NOMO-1 treated with dmso at 0.1 percent for 144 hours (cell line): ENCODE measurements at regions not wholly inside any gene's neighbourhood (a gene's known extent, or its start where the extent isn't known, plus 50 kb on each side); places are given as distances from the start of the nearest gene placed in this dataset.

Experiments
- DNase-seq: peaks from one replicate; lab custom pipeline; 2025; ENCODE audit not compliant: unreplicated experiment; lab: John Stamatoyannopoulos, UW

DNA sequence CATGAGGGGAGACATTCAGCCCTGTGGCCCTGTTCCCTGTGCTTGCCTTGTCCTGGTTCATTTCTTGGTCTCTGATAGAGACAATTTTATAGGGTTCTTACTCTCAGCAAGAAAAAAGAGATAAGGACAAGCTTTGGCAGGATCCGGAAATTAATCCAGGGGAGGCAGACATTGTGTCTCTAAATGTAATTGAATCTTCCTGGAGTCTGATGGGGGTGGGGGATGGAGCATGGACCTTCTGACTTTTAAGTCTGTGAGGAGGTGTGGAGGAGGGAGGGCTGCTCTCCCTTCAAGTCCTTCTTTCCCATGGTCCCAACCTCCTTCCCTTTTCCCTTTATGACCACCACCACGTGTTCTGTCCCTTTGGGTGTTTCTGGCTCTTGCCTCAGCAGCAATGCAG is 512.7 kb downstream of the DHX35 start:
- DNase-seq, result no peak

DNA sequence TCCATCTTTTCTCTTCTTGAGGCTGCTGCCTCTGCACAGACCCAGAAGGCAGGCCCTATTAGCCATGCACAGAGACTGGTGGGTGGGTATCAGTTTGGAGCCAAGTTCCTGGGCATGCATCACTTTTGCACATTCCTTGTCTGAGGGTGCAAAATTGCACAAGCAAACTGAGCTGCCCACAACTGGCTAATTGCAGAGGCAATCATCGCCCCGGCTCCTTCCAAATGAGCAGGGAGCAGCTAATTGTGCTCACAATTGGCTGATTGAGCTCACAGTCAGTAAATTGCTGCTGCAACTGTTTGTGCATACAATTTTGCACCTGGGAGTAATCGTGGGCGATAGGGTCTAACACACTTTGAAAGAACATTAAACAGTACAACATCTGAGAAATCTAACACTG is 511.4 kb downstream of the DHX35 start:
- DNase-seq, result no peak

DNA sequence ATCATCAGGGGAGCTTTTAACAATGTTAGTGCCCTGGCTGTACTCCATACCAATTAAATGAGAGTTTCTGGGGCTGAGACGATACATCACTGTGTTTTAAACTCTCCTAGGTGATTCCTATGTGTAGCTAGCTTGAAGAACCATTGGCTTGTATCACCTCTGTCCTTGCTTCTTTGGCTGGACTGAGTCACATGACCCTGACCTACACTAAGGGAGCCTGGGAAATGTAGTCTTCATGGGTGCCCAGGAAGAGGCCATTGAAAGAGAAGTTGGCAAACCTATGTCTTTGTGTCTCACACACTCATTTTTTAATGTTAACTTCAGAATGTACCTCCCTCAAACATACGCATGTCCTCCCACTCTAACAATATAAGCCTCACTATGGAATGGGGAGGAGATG is 506.6 kb downstream of the DHX35 start:
- no peak for DNase-seq

DNA sequence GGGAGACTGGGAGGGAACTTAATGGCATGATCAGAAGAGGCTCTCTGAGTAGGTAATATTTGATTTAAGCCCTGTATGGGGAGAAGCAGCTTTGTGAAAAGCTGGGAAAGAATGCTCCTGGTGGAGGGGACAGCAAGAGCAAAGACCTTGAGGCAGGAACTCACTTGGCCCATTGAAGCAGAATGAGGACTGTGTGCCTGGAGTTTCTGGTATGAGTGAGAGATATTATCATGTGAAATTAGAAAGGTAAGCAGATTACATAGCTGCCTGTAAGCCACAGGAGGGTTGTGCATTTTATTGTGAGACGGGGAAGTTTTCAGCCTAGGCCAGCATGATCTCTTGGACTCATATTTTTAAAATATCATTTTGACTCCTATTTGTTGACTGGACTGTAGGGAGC is 502.1 kb downstream of the DHX35 start:
- DNase-seq, result no peak

DNA sequence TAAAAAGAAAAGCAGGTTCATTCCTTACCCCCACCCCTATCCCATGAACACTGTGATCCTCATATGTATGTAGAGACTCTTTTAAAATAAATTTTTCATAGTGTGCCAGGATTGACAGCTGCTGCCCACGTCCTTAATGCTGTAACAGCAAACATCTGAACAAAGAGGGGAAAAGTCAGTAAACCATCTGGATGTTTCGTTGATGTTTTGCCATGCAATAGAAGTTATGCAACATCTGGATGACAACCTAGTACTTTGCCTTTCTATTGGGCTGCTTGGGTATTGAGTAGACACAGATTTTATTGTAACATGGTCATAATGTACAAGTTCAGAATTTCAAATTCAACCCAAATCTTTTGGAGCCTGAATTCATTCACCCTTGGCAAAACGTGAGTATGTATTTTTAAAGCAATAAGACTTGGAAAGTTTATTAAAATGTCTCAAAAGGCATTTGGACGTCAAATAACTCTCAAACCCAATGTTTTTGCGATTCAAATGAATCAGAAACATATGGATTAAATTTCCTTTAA is 500.3 kb downstream of the DHX35 start:
- no peak for DNase-seq

DNA sequence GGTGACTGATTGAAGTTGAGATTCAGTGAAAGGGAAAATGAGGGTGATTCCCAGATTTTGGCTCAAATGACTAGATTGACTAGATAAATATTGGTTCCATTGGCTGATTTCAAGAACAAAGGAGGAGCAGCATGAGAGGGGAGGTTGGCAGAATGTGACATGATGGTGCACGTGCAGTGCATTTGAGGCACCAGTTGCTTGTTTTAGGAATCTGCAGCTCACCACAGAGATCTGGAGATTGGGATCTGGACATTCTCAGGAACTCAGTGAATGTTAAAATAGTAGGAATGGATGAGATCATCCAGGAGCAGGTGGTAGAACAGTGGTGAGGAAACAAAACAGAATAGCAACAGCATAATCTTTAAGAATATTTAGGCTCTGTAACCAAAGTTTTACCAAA is 496.3 kb downstream of the DHX35 start:
- no peak for DNase-seq

DNA sequence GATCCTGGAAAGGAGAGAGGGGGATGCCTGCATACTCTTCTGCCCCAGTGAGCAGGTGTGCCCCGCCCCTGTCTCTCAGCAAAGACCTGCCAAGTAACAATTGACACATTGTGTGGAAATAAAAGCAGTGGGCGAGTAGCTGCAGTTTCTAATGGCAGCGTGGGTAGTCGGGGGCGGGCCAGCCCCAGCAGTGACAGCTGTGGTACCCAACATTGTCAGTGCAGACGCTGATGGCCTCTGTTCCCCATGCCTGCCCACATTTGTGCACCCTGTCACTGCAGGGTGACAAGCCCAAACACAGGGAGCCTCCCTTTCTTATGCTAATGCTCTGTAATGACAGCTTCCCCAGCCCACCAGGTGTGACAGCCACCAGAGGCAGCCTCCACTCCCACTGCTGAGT is 491.7 kb downstream of the DHX35 start:
- DNase-seq, result no peak

DNA sequence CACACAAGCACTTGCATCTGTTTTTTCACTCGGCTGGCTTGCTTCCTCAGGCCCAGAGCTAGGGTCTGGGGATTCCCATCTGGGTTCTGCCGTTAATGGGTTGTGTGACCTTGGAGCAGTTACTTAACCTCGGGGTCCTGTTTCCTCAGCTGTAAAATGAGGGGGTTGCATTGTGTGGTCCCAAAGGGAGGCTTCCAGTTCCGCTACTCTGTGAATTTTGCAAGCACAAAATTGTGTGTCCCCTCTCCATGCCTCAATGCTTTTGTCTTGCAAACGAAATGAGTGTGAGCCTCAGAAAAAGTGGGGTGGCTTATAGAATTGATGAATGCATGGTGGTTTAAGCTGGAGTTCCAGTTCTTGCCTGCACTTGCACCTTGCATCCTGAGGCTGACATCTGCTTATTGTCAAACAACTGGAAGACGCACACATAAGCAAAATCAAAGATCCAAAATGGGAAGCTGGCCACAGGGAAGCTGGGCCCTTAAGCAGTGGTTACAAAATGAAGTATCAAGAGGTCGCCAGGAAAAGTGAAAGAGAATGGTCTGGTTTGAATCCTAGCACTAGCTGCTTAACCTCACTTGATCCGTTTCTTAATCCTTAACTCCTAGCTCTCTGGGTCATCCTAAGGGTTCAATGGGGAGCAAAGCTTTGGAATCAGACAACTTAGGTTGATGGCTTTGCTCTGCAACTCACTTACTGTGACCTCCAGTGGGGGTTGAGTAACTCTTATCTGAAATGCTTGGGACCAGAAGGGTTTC is 490.6 kb downstream of the DHX35 start:
- DNase-seq, result no peak

DNA sequence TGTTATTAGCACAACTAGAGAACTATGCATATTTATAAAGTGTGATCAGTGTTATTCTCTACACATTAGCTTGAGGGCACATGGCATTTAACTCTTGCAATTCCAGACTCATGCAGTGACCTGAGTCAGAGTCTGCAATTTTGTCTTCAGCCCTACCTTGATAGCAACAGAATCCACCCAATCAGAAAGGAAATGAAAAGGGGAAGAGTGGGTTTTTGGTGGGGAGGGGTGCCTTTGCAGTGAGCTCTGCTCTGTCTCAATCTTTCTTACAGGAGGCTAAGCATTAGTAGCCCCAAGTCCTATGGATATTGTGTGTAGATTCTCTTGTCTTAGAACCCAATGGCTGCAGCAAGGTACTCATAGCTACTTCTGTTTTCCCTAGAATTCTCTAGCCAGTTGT is 489.2 kb downstream of the DHX35 start:
- DNase-seq, result no peak

DNA sequence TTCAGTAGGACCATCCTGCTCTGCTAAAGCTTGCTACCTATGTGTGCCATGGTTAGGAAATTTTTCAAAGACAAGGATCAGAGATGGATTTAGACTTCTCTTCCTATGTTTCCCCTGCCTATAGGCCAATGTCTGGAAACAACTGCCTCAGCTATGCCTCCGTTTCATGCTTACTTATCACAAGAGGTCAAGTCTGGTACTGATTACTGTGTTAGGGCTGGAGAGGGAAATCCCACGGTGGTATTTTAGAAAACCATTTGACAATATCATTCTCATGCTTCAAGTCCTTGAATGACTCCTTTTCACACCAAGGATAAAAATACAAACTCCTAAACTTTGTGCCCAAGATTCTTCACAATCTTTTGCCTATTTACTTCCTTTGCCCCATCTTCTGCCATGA is 484.3 kb downstream of the DHX35 start:
- no peak for DNase-seq

DNA sequence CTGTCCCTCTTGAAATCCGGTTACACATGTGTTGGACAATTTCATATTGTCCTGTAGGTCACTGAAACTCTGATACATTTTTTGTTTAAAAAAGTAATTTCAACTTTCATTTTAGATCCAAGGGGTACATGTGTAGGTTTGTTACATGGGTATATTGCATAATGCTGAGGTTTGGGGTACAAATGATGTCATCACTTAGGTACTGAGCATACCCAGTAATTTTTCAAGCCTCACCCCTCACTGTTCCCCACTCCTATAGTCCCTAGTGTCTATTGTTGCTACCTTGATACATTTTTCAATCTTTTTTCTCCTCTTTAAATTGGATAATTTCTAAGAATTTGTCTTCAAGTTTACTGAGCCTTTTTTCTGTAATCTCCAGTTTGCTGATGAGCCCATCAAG is 483.0 kb downstream of the DHX35 start:
- no peak for DNase-seq

DNA sequence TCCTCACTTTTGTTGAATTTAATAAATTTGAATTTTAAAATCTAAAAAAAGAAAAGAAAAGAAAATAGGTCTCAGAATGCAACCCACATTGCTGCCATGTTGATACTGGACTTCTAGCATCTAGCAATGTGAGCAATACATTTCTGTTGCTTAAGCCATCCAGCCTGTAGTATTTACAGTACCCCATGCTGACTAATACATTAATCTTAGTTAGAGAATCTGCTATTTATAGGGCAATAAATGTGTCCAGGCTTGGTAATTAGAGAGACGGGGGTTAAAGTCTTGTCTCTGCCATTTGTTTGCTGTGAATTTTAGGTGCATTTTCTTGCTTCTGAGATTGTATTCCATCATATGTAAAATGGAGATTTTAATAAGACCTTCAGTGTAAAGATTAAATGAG is 471.3 kb downstream of the DHX35 start:
- DNase-seq, result no peak

DNA sequence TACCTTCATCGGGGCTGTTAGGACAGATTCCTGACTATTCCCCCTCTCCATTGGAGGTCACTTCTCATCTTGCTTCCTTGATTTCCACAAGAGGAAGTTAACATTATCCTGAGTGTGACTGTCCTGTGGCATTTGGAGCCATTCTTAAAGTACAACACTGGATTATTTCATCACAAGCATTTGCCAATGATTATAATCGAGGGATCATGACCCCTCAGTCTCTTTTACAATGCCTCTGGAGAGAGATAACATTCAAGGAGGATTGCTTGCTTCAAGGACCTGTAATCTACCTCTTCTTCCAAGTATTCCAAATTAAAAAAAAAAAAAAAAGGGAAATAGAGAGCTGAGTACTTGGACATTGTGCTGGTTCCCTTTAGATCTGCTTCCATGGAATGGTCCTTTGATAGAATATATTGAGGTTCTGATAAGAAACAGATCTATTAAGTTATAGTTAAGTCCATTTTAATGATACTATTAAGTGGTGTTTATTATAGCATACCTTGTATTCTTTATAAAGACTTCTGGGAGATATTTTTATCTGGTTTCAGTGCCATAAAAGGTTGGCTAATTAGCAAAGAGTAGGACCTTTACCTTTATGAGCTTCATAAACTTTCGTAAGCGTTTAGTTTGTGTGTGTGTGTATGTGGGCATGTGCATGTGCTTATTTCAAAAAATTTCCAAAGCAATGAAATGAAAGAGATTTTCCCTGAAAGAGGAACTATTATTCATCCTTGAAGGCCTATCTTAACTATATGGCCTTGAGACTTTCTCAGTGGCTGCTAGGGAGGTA is 469.1 kb downstream of the DHX35 start:
- DNase-seq, result no peak

DNA sequence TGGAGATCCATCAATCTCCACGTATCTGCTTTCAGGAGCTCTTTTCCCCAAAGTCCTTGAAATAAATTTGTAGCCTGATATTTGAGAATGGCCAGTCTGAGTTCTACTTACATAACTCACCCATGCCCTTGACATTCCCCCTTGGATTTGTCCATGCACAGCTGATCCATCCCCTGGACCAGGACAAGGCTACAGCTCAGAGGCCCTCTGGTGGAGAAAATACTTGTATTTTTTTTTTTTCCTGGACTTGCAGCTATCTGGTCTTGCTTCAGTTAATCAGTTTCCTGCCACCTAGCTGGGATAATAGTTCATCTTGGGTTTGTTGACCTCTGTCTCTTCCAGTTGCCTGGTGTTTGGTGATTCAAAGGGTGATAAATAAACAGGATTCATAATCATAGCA is 467.6 kb downstream of the DHX35 start:
- DNase-seq, result no peak

DNA sequence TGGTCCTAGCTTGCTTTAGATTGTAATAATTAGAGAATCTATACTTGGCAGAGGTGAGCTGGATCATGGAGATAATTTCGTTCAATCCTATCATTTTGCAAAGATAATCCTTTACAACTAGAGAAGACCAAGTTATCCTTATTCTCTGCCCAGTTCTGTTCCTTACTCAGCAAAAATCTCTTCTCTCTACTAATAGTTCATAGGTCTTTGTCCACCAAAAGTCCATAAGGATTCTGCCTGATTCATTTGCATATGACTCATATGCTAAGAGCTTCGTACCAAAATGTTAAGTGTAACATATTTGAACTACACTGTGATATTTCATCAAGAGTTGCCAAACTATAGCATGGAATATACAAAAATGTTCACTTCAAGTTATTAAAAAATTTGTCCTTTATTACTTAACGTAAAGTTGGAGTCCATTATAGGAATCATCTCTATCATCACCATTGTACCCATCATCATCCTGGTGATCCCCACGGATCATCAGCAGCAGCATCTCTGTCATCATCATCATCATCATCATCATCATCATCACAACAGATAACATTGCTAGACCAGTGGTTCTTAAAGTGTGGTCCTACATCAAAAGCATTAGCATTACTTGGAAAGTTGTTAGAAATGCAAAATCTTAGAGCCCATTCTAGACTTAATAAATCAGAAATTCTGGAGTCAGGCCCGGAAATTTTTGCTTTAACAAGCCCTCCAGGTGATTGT is 463.0 kb downstream of the DHX35 start:
- no peak for DNase-seq

DNA sequence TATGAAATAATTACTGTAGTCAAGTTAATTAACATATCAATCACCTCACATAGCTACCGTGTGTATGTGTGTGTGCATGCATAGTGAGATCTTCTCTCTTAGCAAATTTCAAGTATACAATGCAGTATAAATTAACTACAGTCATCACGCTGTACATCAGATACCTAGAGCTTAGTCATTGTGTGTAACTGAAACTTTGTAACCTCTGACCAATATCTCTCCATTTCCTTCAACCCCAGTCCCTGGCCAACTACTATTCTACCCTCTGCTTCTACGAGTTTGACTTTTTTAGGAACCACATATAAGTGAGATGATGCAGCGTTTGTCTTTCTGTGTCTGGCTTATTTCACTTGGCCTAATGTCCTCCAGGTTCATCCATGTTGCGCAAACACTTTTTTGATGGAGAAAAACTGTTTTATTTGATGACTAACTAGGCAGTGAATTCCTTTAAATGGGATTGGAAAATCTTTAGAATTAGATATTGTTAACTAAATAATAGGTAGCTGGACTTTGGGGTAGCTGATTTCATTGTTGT is 459.5 kb downstream of the DHX35 start:
- DNase-seq, result no peak

DNA sequence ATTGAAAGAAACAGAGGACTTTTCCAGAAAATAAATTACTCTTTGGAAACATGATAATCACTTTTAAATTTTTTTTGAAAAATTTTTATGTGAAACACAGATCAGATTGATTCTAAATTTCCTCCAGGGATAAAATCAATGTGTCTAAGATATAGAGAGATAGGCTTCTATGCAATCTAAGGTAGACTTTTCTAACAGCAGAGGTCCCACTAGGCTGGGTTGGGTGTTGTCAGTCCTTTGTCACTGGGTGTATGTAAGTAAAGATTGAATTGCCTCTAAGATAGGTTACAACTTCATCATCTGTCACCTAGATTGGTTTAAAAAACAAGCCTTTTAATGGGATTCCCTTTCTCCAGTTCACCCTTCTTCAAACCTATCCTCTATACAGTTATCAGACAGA is 449.9 kb downstream of the DHX35 start:
- no peak for DNase-seq

DNA sequence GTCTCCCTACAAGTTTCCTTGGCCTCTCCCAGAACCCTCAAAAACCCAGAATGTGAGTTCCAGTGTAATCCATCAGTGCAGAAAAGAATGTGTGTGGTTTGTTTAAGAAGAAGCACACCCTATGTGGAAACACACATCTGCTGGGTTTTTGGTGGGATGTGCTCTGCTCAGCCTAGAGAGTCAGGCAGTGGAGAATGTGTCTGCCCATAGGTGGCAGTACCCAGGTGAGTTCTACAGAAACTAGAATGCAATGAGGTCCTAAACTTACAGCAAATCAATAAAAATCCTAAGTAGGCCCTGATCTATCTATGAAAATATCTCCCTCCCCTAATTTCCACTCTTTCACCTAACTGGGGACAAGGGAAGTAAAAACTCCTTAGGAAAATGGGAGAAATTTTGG is 437.3 kb downstream of the DHX35 start:
- DNase-seq, result no peak

DNA sequence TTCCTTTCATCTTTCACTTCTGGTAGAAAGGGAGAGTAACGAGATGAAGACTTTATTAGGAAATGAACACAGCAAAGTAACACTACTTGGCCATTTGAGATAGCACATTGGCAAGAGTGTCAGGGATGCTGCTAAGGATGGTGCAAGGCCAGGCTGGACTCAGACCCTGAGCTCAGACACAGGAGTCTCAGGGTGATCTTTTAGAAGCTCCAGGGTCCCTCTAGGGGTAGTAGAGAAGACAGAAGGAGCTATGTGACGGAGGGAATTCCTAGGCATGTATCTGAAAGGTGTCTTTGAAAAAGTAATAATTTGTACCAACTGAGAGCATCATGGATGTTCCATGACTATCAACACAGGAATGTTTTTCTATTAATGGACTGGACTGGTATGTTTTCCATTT is 436.5 kb downstream of the DHX35 start:
- no peak for DNase-seq

DNA sequence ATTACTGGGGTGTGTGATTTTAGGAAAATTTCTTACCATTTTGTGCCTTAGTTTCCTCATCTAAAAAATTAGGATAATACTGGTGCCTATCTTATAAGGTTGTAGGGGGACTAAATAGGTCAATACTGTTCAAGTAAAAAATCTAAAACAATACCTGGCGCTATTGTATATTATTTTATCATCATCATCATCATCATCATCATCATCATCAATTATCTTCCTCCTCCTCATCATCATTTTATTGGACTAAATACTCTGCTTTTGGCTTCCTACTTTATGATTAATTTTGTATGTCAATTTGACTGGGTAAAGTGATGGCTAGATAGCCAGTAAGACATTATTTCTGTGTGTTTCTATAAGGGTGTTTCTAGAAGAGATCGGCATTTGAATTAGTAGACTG is 435.5 kb downstream of the DHX35 start:
- no peak for DNase-seq

DNA sequence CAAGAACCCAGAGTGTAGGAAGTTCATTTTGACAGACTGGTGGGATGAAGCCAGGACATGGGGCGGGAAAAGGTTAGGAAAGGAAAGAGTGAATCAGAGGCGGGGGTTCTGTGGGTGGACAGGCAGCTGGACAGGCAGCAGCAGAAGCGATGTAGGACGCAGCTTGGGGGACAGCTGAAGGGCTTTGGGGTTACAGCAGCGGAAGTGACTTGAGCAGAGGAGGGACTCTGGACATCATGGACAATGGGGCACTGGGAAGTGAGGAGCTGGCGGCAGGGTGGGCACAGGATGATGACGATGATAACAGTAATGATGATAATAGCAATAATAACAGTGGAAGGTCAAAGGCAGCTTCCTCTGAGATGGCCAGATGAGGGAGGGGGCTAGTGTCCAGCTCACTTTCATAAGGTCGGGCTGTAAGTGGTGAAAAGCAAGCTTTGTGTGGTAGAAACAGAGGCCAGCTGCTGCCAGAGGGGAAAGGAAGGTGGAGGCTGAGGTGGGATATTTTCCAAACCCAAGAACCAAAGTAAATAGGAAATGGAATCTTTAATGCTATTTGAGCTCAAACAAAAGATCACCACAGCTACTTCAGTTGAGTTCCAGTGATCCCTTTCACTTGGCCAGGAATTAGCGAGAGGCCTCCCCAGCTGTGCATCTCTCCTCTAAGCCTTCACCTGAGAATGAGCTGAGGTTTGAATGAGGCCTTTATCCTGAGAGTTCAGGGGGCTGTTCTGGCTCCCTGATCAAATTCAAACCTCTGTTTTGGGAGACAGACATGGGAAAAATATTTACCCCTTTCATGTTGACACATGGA is 433.5 kb downstream of the DHX35 start:
- no peak for DNase-seq
